ENCODE measurements at regions not wholly inside any gene's neighbourhood (a gene's known extent, or its start where the extent isn't known, plus 50 kb on each side); places are given as distances from the start of the nearest gene placed in this dataset.

- CTCF ChIA-PET = no interaction called here
- H3K27ac Mint-ChIP-seq (ENCODE audit: low read depth, unreplicated experiment) = peak overlapping the region; percentile 6
- intact Hi-C loops (cut with micrococcal nuclease) = no loop called here
Measured at GRCh38 chr2:126536605-126537200, 119.3 kb upstream of the GYPC start.

GRCh38 chr2:126539101-126539500 is 116.9 kb upstream of the GYPC start:
- no peak for DNase-seq (ENCODE audit: unreplicated experiment)
- intact Hi-C loops (cut with micrococcal nuclease) = no loop called here
- no peak overlapping the region for H3K4me3 Mint-ChIP-seq (ENCODE audit: unreplicated experiment)
- BruUV-seq (replicated peaks) = no TSS peak
- H3K4me1 Mint-ChIP-seq (ENCODE audit: insufficient read depth, unreplicated experiment) = peaks cover 5% of the 10 kb centered on the region
- no peak for TF ChIP-seq CTCF (IDR thresholded peaks at IDR 0.05; ENCODE audit: unreplicated experiment)
- peaks cover 19% of the 10 kb centered on the region for H3K27me3 Mint-ChIP-seq (ENCODE audit: insufficient read depth, unreplicated experiment)
- ChIA-PET POLR2A (no interaction called here), CTCF (interaction anchor here (0.6 to 0.8 kb wide), 3 partner anchors 28 to 265 kb away, joined by 3 to 4 read pairs (median 3); no protein-coding TSS in a partner anchor)
- H3K27ac Mint-ChIP-seq (ENCODE audit: low read depth, unreplicated experiment) = no peak overlapping the region
- peaks cover 48% of the 10 kb centered on the region for H3K9me3 Mint-ChIP-seq (ENCODE audit: unreplicated experiment)
- no peaks in the 10 kb centered on the region for H3K36me3 Mint-ChIP-seq (ENCODE audit: insufficient read depth, unreplicated experiment)

More at GRCh38 chr2:126536605-126537200, 119.3 kb upstream of the GYPC start:
- Mint-ChIP-seq H3K36me3 (ENCODE audit: insufficient read depth, unreplicated experiment) (no peaks in the 10 kb centered on the region), H3K9me3 (ENCODE audit: unreplicated experiment) (peaks cover 42% of the 10 kb centered on the region), H3K4me1 (ENCODE audit: insufficient read depth, unreplicated experiment) (peaks cover 5% of the 10 kb centered on the region), H3K27me3 (ENCODE audit: insufficient read depth, unreplicated experiment) (peaks cover 22% of the 10 kb centered on the region), H3K4me3 (ENCODE audit: unreplicated experiment) (no peak overlapping the region)
- TF ChIP-seq CTCF (IDR thresholded peaks at IDR 0.05; ENCODE audit: unreplicated experiment) = no peak
- DNase-seq (ENCODE audit: unreplicated experiment) = no peak
- POLR2A ChIA-PET = no interaction called here
- no TSS peak for BruUV-seq (replicated peaks)

- ChIA-PET CTCF (interaction anchor here (0.7 kb wide), 1 partner anchor 1918 kb away, joined by 7 read pairs; no protein-coding TSS in a partner anchor), POLR2A (no interaction called here)
- BruUV-seq (replicated peaks) = no TSS peak
- intact Hi-C loops (cut with micrococcal nuclease) = no loop called here
- H3K9me3 Mint-ChIP-seq (ENCODE audit: unreplicated experiment) = peaks cover 29% of the 10 kb centered on the region
- TF ChIP-seq CTCF (IDR thresholded peaks at IDR 0.05; ENCODE audit: unreplicated experiment) = no peak
- no peaks in the 10 kb centered on the region for H3K4me1 Mint-ChIP-seq (ENCODE audit: insufficient read depth, unreplicated experiment)
- no peaks in the 10 kb centered on the region for H3K27me3 Mint-ChIP-seq (ENCODE audit: insufficient read depth, unreplicated experiment)
- H3K4me3 Mint-ChIP-seq (ENCODE audit: unreplicated experiment) = no peak overlapping the region
- no peak for DNase-seq (ENCODE audit: unreplicated experiment)
- H3K36me3 Mint-ChIP-seq (ENCODE audit: insufficient read depth, unreplicated experiment) = no peaks in the 10 kb centered on the region
- no peak overlapping the region for H3K27ac Mint-ChIP-seq (ENCODE audit: low read depth, unreplicated experiment)
Measured at GRCh38 chr2:126542247-126542646, 113.7 kb upstream of the GYPC start.

- no TSS peak for BruUV-seq (replicated peaks)
- H3K4me3 Mint-ChIP-seq (ENCODE audit: unreplicated experiment) = no peak overlapping the region
- CTCF ChIA-PET = no interaction called here
- peaks cover 29% of the 10 kb centered on the region for H3K9me3 Mint-ChIP-seq (ENCODE audit: unreplicated experiment)
- intact Hi-C loops (cut with micrococcal nuclease) = no loop called here
- DNase-seq (ENCODE audit: unreplicated experiment) = peak; percentile 16
- H3K27ac Mint-ChIP-seq (ENCODE audit: low read depth, unreplicated experiment) = no peak overlapping the region
- POLR2A ChIA-PET = no interaction called here
- no peaks in the 10 kb centered on the region for H3K27me3 Mint-ChIP-seq (ENCODE audit: insufficient read depth, unreplicated experiment)
- no peaks in the 10 kb centered on the region for H3K36me3 Mint-ChIP-seq (ENCODE audit: insufficient read depth, unreplicated experiment)
- H3K4me1 Mint-ChIP-seq (ENCODE audit: insufficient read depth, unreplicated experiment) = no peaks in the 10 kb centered on the region
- TF ChIP-seq CTCF (IDR thresholded peaks at IDR 0.05; ENCODE audit: unreplicated experiment) = no peak
Measured at GRCh38 chr2:126543081-126543480, 112.9 kb upstream of the GYPC start.

Data from MCF 10A (cell line).